Gastrocnemius medialis (tissue), 4 donors: ENCODE measurements at regions not wholly inside any gene's neighbourhood (a gene's known extent, or its start where the extent isn't known, plus 50 kb on each side); places are given as distances from the start of the nearest gene placed in this dataset.

Experiments used
- CTCF ChIP-seq, 5 experiments: fragments of 450-650 bp in 3 of 5; fragments of 200-600 bp in 2 of 5; sonication (generic) in 2 of 5; IDR thresholded peaks in 4 of 5; conservative IDR thresholded peaks in 1 of 5; 1 replicate in 4 of 5; 2 replicates in 1 of 5; pipeline ENCODE4 v1.5.1; 2016 to 2019; ENCODE audit warnings: antibody characterized with exemption in 5 of 5, mild to moderate bottlenecking in 3 of 5, moderate library complexity in 3 of 5
- POLR2A ChIP-seq, 2 donors: fragments of 450-650 bp; IDR thresholded peaks; one replicate each; pipeline ENCODE4 v1.6.1; 2017; ENCODE audit warnings: antibody characterized with exemption in 2 of 2, mild to moderate bottlenecking in 2 of 2, moderate library complexity in 2 of 2

DNA sequence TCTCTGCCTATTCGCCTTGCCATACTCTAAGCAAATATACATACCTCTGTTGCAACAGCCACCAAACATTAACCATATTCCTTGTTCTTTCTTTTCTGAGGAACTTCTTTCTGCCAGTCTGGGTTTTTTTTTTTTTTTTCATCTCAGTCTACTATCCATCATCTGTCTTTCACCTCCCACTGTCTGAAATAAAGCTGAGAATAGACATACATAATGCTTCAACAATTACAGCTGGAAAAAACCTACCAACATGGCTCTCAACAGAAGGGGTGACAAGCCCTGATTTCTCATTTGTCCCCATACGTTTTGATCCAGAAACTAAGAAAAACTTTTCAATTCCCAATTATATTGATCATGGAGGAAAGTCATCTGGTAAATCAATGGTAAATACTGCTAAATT lies 728.8 kb upstream of the POU3F3 start:
- no peak for TF ChIP-seq CTCF (IDR thresholded peaks at IDR 0.05 in 4 of 5, conservative IDR thresholded peaks at IDR 0.05 in 1 of 5)
- no peak for TF ChIP-seq POLR2A (IDR thresholded peaks at IDR 0.05)
